ENCODE measurements at regions not wholly inside any gene's neighbourhood (a gene's known extent, or its start where the extent isn't known, plus 50 kb on each side); places are given as distances from the start of the nearest gene placed in this dataset.

GRCh38 chr18:65282096-65282495 lies 468.7 kb upstream of the CDH7 start:
- no TSS peak for BruUV-seq (replicated peaks)
- no peak for DNase-seq
- Mint-ChIP-seq H3K4me3 (ENCODE audit: low read depth, unreplicated experiment) (no peak overlapping the region), H3K9me3 (ENCODE audit: low read depth, unreplicated experiment) (peaks cover 5% of the 10 kb centered on the region), H3K27ac (ENCODE audit: unreplicated experiment) (no peak overlapping the region), H3K27me3 (ENCODE audit: unreplicated experiment) (no peaks in the 10 kb centered on the region), H3K36me3 (ENCODE audit: insufficient read depth, unreplicated experiment) (peaks cover 5% of the 10 kb centered on the region), H3K4me1 (ENCODE audit: low read depth, unreplicated experiment) (no peaks in the 10 kb centered on the region)
- TF ChIP-seq CTCF (IDR thresholded peaks at IDR 0.05; ENCODE audit: unreplicated experiment) = no peak
- CTCF ChIA-PET = interaction anchor here (0.6 kb wide), 1 partner anchor 493 kb away, joined by 4 read pairs; no protein-coding TSS in a partner anchor
- intact Hi-C loops (cut with micrococcal nuclease; ENCODE audit: unreplicated experiment) = no loop called here

- no peak overlapping the region for H3K27ac Mint-ChIP-seq (ENCODE audit: unreplicated experiment)
- no peaks in the 10 kb centered on the region for H3K27me3 Mint-ChIP-seq (ENCODE audit: unreplicated experiment)
- intact Hi-C loops (cut with micrococcal nuclease; ENCODE audit: unreplicated experiment) = no loop called here
- CTCF ChIA-PET = interaction anchor here (0.6 kb wide), 1 partner anchor 161 kb away, joined by 3 read pairs; no protein-coding TSS in a partner anchor
- BruUV-seq (replicated peaks) = no TSS peak
- H3K9me3 Mint-ChIP-seq (ENCODE audit: low read depth, unreplicated experiment) = peaks cover 5% of the 10 kb centered on the region
- peaks cover 5% of the 10 kb centered on the region for H3K36me3 Mint-ChIP-seq (ENCODE audit: insufficient read depth, unreplicated experiment)
- H3K4me3 Mint-ChIP-seq (ENCODE audit: low read depth, unreplicated experiment) = no peak overlapping the region
- H3K4me1 Mint-ChIP-seq (ENCODE audit: low read depth, unreplicated experiment) = no peaks in the 10 kb centered on the region
- no peak for TF ChIP-seq CTCF (IDR thresholded peaks at IDR 0.05; ENCODE audit: unreplicated experiment)
- DNase-seq = no peak
Measured at GRCh38 chr18:65279668-65280305, 471.0 kb upstream of the CDH7 start.

GRCh38 chr18:65278939-65279667 lies 471.7 kb upstream of the CDH7 start:
- Mint-ChIP-seq H3K36me3 (ENCODE audit: insufficient read depth, unreplicated experiment) (peaks cover 5% of the 10 kb centered on the region), H3K9me3 (ENCODE audit: low read depth, unreplicated experiment) (peaks cover 3% of the 10 kb centered on the region), H3K27me3 (ENCODE audit: unreplicated experiment) (no peaks in the 10 kb centered on the region), H3K27ac (ENCODE audit: unreplicated experiment) (no peak overlapping the region), H3K4me1 (ENCODE audit: low read depth, unreplicated experiment) (no peaks in the 10 kb centered on the region), H3K4me3 (ENCODE audit: low read depth, unreplicated experiment) (no peak overlapping the region)
- no peak for TF ChIP-seq CTCF (IDR thresholded peaks at IDR 0.05; ENCODE audit: unreplicated experiment)
- CTCF ChIA-PET = interaction anchor here (0.6 kb wide), 1 partner anchor 162 kb away, joined by 3 read pairs; no protein-coding TSS in a partner anchor
- no TSS peak for BruUV-seq (replicated peaks)
- intact Hi-C loops (cut with micrococcal nuclease; ENCODE audit: unreplicated experiment) = no loop called here
- no peak for DNase-seq

- BruUV-seq (replicated peaks) = no TSS peak
- H3K27ac Mint-ChIP-seq (ENCODE audit: unreplicated experiment) = no peak overlapping the region
- no peaks in the 10 kb centered on the region for H3K36me3 Mint-ChIP-seq (ENCODE audit: insufficient read depth, unreplicated experiment)
- CTCF ChIA-PET = no interaction called here
- no peak for TF ChIP-seq CTCF (IDR thresholded peaks at IDR 0.05; ENCODE audit: unreplicated experiment)
- no peak for DNase-seq
- H3K27me3 Mint-ChIP-seq (ENCODE audit: unreplicated experiment) = no peaks in the 10 kb centered on the region
- peaks cover 7% of the 10 kb centered on the region for H3K4me1 Mint-ChIP-seq (ENCODE audit: low read depth, unreplicated experiment)
- intact Hi-C loops (cut with micrococcal nuclease; ENCODE audit: unreplicated experiment) = no loop called here
- no peaks in the 10 kb centered on the region for H3K9me3 Mint-ChIP-seq (ENCODE audit: low read depth, unreplicated experiment)
- H3K4me3 Mint-ChIP-seq (ENCODE audit: low read depth, unreplicated experiment) = no peak overlapping the region
Measured at GRCh38 chr18:65269375-65269774, 481.4 kb upstream of the CDH7 start.
